ENCODE measurements at regions not wholly inside any gene's neighbourhood (a gene's known extent, or its start where the extent isn't known, plus 50 kb on each side); places are given as distances from the start of the nearest gene placed in this dataset.
A peak's percentile ranks its signal among the peaks of the same experiment; 100 is the strongest.
"Not testable (repeated sequence)": the region's sequence is repeated elsewhere in the genome, so short reads cannot be mapped to it uniquely, and the experiment has no call there.

DNA sequence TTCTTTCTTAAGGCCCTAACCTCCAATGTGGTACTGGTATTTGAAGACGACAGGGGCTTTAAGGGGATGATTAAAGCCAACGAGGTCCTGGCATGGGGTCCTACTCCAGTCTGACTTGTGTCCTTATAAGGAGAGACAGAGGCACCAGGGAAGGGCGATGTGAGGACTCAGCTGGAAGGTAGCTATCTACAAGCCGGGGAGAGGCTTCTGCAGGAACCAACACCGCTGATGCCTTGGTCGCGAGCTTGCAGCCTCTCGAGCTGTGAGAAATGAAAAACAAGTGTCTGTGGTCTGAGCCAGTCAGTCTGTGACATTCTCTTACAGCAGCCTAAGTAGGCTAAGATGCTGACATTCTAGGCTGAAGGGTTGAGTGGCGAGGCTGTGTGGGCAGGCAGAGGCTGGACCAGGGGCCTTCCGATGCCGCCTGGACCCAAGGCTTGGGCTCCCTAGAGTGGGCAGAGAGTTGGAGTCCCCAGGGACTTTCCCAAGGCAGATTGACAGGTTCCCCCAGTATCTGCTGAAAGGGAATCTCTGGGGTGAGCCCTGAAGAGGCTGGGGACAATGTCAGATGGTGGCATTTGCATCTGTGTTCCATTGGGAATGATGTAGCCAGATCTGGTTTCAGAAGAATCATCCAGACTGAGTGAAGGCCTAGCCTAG is 322.9 kb upstream of the HS6ST1 start:
- DNase-seq: no peak

DNA sequence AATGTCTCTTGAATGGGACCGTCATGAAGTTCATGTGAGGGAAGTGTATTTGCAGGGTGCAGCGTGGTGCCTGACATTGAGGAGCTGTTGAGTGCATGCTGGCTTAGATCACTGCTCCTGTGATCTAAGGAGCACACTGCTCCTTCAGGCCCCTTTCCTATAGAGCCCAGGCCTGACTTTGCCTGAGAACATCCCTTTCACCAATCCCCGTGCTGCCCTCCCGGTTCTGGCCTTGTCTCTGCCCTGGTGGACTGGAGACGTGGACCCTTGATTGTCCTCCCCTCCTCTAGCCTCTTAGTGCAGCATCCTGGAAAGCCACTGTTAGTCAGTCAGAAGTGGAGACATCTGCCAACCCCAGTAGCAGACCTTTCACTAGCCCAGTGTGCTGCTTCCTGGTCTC is 323.6 kb upstream of the HS6ST1 start:
- no peak for DNase-seq

DNA sequence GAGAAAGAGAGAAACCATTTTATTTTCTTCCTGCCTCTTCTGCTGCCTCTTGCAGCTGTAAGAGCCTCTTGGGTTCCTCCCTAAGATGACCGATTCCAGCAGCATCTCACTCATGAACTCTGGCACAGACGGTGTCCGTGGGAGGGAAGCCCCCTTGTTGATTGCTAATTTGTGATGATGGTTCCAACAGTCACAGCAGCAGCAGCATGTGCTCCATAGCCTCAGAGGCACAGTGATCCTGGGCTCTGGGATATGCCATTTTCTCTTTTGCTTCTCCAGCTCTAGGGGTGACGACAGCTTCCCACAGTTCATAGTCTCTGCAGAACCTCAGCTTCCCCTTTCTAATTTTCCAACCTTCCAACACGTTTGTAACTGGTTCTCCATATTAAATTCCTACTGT is 324.2 kb upstream of the HS6ST1 start:
- DNase-seq: no peak

DNA sequence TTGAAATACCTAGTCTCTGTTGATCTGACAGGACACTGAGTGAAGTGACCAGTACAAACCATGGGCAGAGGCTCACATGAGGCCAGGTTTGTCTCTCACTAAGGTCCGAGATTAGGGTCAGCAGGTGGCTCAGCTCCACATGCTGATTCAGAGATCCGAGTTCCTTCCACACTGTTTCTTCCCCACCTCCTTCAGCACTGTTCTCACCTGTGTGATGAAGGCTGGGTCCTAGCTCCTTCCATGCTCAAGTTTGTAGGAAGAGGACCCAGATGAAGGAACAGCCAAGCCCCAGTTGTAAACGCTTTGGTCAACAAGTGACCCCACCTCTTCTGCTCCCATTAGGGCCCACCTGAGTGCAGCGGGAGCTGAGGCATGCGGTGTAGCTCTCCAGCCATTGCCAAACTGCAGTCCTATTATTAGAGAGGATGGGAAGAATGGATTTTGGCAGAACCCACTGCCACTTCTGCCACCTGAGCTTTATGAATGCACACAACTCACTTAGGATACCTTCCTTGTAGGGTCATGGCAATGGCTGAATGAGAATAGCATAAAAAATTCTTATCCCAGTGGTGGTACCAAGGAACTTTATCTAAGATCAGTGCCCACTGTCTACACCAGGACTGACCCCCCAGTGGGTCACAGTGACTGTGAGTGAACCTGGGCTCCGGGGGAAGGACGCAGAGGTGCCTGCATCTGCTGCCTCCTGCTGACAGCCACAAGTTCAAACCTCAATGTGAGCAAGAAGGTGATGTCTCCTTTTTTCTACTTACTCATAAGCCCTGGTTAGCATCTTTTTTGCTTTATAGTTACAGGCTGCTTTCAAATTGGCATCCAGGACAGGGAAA is 324.8 kb upstream of the HS6ST1 start:
- no peak for DNase-seq

DNA sequence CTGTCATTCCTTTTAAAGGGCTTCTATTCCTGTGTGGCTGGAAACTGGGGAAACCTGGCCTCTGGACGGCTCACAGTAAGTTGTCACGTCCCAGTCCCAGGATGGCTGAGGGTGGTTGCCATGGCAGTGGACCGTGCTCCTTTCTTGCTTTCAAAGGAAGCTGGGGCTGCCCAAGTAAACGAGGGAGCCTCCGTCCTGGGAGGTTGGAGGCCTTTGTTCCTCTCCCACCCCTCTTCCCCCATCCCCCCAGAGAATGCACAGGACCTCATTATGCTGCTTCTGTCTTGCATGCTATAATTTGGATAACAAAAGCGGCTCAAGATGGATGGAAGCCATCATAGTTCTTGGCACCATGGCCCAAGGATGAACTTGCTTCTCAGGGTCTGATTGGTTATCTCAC is 325.5 kb upstream of the HS6ST1 start:
- no peak for DNase-seq

DNA sequence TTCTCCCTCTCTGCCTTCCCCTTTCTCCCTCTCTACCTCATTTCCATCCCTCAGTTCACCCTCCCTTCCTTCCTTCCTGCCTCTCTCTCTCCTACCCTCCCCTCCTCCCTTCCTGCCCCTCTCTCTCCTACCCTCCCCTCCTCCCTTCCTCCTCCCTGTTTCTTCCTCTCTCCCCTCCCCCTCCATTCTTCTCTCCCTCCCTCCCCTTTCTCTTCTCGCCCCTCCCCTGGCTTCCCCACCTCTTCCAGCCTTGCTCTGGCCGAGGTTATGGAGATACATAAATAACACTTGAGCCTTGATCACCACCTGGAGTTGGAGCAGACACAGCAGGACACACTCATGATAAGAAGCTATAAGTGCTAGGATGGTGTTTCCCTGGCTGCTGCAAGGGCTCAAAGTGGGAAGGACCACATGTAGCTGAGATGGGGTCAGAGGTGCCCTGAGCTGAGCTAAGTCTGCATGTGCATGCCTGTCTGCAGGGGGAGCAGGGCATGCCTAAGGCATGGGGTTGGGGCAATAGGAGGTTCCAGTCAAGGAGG is 326.1 kb upstream of the HS6ST1 start:
- DNase-seq: no peak

DNA sequence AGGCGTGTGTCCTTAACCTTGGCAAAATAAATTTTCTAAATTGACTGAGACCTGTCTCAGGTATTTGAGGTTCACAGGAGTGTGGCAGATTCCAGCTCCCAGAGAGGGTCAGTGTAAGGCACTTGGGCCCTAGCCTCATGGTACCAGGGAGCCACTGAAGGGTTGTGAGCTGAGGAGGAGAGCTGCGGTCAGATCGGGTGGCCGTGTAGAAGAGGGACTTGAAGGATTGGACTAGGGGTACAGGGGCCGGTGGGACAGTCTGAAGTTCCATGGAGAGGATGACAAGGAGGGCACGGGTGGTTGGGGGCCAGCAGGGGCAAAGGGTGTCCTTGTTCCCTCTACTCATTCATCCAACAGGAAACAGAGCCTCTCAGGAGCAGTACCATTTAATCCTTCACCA is 327.0 kb upstream of the HS6ST1 start:
- no peak for DNase-seq

DNA sequence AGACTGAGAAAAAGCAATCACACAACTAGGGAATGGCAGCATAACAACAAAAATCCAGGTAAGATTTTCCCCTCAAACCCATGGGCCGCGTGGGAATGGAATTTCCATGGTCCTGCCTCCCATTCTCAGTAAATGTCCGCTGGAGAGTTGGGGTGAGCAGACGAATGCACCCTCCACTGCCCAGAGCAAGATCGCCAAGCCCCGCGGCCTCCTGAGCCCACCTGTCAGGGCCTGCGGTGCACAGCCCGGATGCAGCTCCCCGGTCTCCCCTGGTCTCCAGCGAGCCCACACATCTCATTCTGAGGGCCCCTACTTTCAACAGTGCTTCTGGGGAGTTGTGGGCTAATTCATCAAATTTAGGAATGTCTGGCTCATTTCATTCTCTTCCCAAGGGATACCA is 327.4 kb upstream of the HS6ST1 start:
- DNase-seq: no peak

DNA sequence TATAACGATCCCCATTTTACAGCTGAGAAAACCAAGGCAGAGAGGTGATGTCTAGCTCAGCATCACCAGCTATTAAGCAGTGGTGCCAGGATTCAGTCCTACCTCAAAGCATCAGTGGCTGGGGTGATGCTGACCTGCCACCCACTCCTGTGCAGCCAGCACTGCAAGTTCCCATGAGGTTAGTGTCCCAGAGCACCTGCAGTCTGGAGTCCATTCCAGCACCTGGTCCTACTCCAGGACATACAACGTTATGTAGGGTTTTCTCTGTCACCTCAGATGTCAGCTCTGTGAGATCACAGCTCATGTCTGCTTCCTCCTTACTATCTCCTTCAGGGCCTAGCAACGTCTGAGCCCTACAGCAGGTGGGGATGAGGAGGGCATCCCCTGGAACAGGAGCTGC is 328.0 kb upstream of the HS6ST1 start:
- no peak for DNase-seq

DNA sequence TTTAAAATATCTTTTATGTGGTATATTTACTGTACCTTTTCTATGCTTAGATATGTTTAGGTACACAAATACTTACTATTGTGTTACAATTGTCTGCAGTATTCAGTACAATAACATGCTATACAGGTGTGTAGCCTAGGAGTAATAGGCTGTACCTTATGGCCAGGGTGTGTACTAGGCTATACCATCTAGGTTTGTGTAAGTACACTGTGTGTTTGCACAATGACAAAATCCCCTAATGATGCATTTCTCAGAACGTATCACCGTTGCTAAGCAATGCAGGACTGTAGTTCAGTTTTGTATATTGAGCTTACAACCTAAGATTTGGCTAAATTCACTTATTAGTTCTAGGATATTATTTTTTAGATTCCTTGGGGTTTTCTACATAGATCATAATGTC is 332.3 kb upstream of the HS6ST1 start:
- DNase-seq: no peak

DNA sequence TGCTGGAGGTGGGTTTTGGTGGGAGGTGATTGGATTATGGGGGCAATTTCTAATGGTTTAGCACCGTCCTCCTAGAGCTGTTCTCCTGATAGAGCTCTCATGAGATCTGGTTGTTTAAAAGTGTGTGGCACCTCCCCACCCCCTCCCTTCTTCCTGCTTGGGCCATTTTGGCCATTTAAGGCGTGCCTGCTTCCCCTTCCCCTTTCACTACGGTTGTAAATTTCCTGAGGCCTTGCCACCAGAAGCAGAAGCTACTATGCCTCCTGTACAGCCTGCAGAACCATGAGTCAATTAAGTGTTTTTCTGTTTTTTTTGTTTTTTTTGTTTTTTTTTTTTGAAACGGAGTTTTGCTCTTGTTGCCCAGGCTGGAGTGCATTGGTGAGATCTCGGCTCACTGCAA is 335.7 kb upstream of the HS6ST1 start:
- DNase-seq: peak; percentile 2 to 62

DNA sequence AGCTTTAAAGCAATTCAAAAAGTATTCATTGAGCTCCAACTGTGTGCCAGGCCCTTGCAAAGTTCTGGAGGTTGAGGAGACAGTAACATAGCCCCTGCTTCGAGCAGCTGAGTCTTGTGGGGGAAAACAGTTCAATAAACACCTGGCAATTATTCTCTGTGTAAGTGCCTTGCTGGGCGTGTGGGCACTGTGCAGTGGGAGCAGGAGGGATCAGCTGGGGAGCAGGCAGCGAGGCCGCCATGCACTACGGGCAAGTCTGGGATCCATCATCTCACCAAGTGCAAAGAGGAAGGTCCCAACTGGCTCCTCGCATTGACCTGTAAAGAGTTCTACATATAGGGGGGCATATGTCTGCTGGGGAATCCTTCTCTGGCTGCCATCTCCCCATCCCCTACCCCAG is 342.2 kb upstream of the HS6ST1 start:
- DNase-seq: no peak

DNA sequence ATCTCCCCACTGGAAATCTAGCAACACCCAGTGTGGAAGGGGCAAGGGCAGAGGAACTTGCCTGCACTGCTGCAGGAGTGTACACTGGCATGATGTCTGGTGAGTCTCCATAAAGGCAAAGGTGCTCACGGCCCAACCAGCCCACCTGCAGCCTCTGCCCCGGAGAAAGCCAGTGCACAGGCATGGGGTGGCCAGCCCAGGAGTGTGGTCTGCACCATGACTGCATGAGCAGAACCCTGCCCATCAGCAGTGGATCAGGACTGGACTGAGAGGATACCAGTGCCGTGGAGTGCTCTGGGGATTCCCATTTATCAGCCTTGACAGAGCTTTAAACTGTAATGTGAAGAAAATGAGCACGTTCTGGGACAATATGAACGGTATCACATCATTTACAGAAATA is 342.6 kb upstream of the HS6ST1 start:
- no peak for DNase-seq

DNA sequence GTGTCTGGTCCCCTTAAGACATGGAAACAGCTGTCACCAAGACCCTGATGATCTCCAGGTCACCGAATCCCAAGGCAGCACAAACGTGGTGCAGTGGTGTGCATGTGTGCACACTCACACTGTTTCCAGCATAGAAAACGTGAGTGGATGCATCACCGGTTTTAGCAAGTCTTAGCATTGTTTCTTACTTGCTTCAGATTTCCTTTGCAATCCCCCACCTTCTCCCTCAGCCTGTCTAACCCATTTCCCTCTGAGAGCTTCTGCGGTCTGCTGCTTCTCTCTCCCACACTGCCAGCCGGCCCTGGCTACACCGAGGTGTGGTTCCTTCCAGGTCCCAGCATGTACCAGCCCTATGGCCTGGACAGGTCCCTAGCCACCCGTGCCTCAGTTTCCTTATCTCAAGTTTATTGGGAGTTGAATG is 343.4 kb upstream of the HS6ST1 start:
- DNase-seq: no peak

DNA sequence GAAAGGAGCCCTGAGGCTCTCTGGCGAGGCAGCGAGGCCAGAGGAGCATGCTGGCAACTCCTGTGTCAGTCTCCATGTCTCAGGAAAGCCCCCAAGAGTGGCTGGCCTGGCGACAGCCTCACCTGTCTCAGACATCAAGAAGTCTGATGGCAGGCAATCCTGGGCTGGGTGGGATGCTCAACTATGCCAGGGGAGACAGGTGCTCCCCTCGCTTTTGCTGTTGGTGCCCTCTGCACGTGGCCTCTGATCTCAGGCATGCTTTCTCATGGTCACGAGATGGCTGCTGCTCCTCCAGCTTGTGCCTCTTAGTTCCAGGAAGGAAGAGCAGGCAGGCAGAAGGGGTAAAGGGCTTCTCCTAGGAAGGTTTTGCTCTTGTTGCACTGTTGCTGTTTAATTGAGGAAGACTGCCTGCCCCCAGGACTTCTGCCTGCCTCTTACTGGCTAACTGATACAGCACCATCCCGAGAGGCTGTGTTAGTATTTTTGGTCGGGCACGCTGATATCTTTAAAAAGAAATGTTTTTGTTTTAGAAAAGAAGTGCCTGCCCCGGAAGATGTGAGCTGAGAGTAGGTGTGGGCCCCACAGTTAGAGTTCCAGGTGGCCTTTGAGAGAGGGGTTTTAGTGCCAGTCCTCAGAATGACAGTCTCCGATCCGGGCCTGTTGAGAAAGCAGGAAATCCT is 344.8 kb upstream of the HS6ST1 start:
- DNase-seq: no peak

DNA sequence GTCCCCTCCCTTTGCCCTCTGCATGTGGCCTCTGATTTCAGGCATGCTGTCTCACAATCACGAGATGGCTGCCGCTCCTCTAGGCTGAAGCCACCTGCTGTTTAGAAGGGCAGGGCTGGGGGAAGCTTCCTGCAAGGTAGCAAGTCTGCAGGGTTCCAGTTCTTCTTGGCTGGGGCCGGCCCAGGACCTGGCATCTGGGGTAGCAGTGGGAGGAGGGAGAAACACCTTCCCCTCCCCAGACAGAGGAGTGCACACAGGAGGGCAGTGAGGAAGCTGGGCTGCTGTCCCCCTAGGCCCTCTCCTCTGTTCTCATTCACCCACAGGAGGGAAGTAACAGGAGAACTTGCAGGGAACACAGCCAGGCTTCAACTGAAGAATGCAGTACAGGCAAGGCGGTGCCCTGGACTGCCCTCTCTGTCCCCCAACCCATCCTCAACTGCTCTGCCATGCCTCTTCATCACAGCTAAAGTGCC is 345.9 kb upstream of the HS6ST1 start:
- no peak for DNase-seq

DNA sequence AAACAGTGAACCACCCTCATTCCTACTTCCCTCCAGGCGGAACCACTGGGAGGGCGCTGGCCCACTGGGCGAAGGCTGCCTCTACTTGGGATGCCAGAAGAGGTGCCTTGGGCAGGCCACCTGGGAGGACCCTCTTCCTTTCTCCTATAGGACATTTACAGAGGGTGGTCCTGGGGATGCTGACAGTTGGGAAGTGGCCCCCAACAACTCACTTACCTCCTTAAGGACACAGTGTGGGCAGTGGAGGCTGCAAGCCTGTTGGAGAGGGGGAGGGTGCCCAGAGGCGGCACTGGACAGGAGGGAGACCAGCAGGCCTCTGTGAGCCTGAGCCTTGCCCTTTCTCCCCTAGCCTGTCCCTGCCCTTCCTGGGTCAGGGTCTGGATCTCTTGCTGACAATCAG is 346.4 kb upstream of the HS6ST1 start:
- no peak for DNase-seq

DNA sequence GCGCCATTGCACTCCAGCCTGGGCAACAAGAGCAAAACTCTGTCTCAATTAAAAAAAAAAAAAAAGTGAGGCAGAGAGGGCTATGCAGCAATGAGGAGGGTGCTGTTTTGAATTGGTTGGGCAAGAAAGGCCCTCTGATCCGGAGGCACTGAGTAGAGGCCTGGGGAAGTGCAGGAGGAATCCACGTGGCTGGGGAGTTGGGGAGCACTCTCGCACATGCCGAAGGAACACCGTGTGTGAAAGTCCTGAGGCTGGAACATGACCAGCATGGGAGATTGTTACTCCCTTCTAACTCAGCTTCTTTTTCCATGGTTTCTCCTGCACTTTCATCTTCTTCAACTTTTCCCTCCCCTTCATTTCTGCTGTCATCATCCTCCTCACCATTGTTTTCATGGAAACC is 347.9 kb upstream of the HS6ST1 start:
- DNase-seq: no peak

DNA sequence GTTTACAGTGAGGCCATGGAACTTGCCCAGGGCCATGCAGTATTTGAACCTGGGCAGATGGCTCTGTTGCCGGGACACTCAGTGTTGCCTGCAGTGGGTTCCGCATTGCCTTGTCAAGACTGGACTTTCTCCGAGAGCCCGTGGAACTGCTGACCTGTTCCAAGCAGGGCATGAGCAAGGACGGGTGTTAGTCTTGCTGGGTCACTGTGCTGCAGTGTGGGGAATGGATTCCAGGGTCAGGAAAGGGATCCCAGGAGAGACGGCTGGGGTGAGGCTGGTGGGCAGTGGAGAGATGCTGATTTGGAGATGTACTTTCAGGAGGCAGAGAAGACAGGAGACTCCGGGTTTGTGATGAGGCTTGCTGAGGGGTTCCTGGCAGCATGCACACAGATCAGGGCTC is 348.7 kb upstream of the HS6ST1 start:
- no peak for DNase-seq

DNA sequence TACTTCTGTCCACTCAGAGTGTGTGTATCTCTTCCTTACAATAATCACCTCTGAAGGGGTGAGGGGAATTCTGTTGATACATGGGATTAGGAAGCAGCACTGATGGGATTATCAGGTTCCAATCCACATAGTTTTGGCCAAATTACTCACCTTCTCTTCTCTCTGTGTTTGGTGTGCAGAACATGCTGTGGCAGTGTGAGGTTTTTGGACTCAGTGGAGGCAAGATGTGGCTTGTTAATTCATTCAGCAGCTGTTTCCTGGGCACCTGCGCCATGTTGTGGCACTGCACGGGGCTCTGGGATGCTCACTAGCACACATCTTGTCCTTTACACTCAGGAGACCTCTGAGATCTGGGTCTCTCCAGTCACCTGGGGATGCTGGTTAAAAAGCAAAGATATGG is 350.3 kb upstream of the HS6ST1 start:
- no peak for DNase-seq

DNA sequence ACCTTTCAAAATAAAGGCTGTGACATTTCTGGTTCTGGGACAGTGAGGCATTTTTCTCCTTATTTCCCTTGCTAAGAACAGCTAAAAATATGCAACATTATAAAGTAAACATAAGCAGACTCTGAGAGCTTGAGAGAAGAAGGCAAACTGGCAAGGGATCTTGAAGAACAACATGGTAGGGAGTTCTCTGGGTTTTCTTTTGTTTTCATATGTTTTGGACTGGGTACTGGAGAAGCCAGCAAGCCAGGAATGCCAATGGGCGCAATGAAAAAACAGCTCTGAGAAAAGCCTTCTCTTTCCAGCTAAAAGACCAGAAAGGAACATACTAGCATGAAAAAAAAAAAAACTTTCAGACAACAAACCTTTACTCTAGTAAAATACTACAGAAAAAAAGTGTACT is 351.4 kb upstream of the HS6ST1 start:
- no peak for DNase-seq

DNA sequence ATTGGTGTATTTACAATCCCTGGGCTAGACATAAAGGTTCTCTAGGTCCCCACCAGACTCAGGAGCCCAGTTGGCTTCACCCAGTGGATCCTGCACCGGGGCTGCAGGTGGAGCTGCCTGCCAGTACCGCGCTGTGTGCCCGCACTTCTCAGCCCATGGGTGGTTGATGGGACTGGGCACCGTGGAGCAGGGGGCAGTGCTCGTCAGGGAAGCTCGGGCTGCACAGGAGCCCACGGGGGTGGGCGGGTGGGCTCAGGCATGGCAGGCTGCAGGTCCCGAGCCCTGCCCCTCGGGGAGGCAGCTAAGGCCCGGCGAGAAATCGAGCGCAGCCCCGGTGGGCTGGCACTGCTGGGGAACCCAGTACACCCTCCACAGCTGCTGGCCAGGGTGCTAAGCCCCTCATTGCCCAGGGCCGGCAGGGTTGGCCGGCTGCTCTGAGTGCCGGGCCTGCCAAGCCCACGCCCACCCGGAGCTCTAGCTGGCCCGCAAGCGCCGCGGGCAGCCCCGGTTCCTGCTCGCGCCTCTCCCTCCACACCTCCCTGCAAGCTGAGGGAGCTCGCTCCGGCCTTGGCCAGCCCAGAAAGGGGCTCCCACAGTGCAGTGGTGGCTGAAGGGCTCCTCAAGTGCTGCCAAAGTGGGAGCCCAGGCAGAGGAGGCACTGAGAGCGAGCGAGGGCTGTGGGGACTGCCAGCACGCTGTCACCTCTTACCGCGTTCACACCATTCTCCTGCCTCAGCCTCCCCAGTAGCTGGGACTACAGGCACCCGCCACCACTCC is 353.5 kb upstream of the HS6ST1 start:
- not testable (repeated sequence) for DNase-seq

DNA sequence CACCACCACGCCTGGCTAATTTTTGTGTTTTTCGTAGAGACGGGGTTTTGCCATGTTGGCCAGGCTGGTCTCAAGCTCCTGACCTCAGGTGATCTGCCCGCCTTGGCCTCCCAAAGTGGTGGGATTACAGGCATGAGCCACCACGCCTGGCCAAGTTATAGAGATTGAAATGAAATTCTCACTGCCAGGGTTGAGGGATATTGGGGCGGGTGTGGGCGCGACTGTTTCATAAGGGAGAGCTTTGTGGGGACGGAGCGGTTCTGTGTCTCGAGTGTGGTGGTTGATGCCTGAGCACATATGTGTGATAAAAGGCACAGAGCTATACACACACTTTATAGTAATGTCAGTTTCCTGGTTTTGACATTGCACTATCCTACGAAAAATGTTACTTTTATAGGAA is 361.0 kb upstream of the HS6ST1 start:
- DNase-seq: not testable (repeated sequence)
